Uterus (tissue), 2 donors: ENCODE measurements at regions not wholly inside any gene's neighbourhood (a gene's known extent, or its start where the extent isn't known, plus 50 kb on each side); places are given as distances from the start of the nearest gene placed in this dataset.

Experiments
- CTCF ChIP-seq, 4 experiments: fragments of 200-600 bp in 2 of 4; fragments of 450-650 bp in 2 of 4; sonication (generic) in 2 of 4; IDR thresholded peaks; one replicate each; pipeline ENCODE4 v1.5.1; 2016 to 2019; ENCODE audit warnings: antibody characterized with exemption in 4 of 4, mild to moderate bottlenecking in 2 of 4, moderate library complexity in 1 of 4
- POLR2A ChIP-seq, 2 donors: fragments of 450-650 bp; IDR thresholded peaks; one replicate each; pipeline ENCODE4 v1.6.1; 2016; ENCODE audit warnings: antibody characterized with exemption in 2 of 2, mild to moderate bottlenecking in 1 of 2, moderate library complexity in 1 of 2

GRCh38 chr10:85045046-85045445 lies 716.7 kb downstream of the CCSER2 start:
- TF ChIP-seq POLR2A (IDR thresholded peaks at IDR 0.05) (no peak), CTCF (IDR thresholded peaks at IDR 0.05) (no peak)
